ENCODE measurements at regions not wholly inside any gene's neighbourhood (a gene's known extent, or its start where the extent isn't known, plus 50 kb on each side); places are given as distances from the start of the nearest gene placed in this dataset.

GRCh38 chr1:221933814-221934213, 191.9 kb upstream of the DUSP10 start:
- DNase-seq (ENCODE audit: low read depth), result no peak

- no peak for DNase-seq (ENCODE audit: low read depth)
Measured at GRCh38 chr1:221926441-221926840, 184.6 kb upstream of the DUSP10 start.

GRCh38 chr1:221925947-221926346, 184.1 kb upstream of the DUSP10 start:
- DNase-seq (ENCODE audit: low read depth), result no peak

GRCh38 chr1:221923929-221924598, 182.2 kb upstream of the DUSP10 start:
- DNase-seq (ENCODE audit: low read depth), result peak; percentile 19

- DNase-seq (ENCODE audit: low read depth), result no peak
Measured at GRCh38 chr1:221921936-221922335, 180.0 kb upstream of the DUSP10 start.

- DNase-seq (ENCODE audit: low read depth), result no peak
Measured at GRCh38 chr1:221919743-221920142, 177.9 kb upstream of the DUSP10 start.

- DNase-seq (ENCODE audit: low read depth), result peak; percentile 24
Measured at GRCh38 chr1:221919341-221919740, 177.5 kb upstream of the DUSP10 start.

- no peak for DNase-seq (ENCODE audit: low read depth)
Measured at GRCh38 chr1:221916176-221916575, 174.3 kb upstream of the DUSP10 start.

GRCh38 chr1:221915764-221916163, 173.9 kb upstream of the DUSP10 start:
- no peak for DNase-seq (ENCODE audit: low read depth)

- no peak for DNase-seq (ENCODE audit: low read depth)
Measured at GRCh38 chr1:221913351-221913892, 171.5 kb upstream of the DUSP10 start.

- no peak for DNase-seq (ENCODE audit: low read depth)
Measured at GRCh38 chr1:221912230-221912629, 170.3 kb upstream of the DUSP10 start.

GRCh38 chr1:221911714-221912113, 169.8 kb upstream of the DUSP10 start:
- no peak for DNase-seq (ENCODE audit: low read depth)

- no peak for DNase-seq (ENCODE audit: low read depth)
Measured at GRCh38 chr1:221910222-221910621, 168.3 kb upstream of the DUSP10 start.

- DNase-seq (ENCODE audit: low read depth), result no peak
Measured at GRCh38 chr1:221908573-221908972, 166.7 kb upstream of the DUSP10 start.

GRCh38 chr1:221907166-221907932, 165.5 kb upstream of the DUSP10 start:
- DNase-seq (ENCODE audit: low read depth), result no peak

GRCh38 chr1:221905802-221906201, 163.9 kb upstream of the DUSP10 start:
- no peak for DNase-seq (ENCODE audit: low read depth)

- DNase-seq (ENCODE audit: low read depth), result no peak
Measured at GRCh38 chr1:221904319-221904718, 162.4 kb upstream of the DUSP10 start.

- DNase-seq (ENCODE audit: low read depth), result no peak
Measured at GRCh38 chr1:221903594-221903993, 161.7 kb upstream of the DUSP10 start.

GRCh38 chr1:221902961-221903360, 161.1 kb upstream of the DUSP10 start:
- no peak for DNase-seq (ENCODE audit: low read depth)

GRCh38 chr1:221900678-221901077, 158.8 kb upstream of the DUSP10 start:
- peak; percentile 69 for DNase-seq (ENCODE audit: low read depth)

- peak; percentile 54 for DNase-seq (ENCODE audit: low read depth)
Measured at GRCh38 chr1:221897321-221897721, 155.4 kb upstream of the DUSP10 start.

GRCh38 chr1:221892301-221892830, 150.5 kb upstream of the DUSP10 start:
- DNase-seq (ENCODE audit: low read depth), result no peak
